GM12878 (cell line): ENCODE measurements at regions not wholly inside any gene's neighbourhood (a gene's known extent, or its start where the extent isn't known, plus 50 kb on each side); places are given as distances from the start of the nearest gene placed in this dataset.

ENCODE experiments used
- ATAC-seq: fragments of 200-7000 bp; cut with Tn5 transposase; 3 replicates; pipeline ENCODE4 v1.9.1; 2020; ENCODE audit warnings: mild to moderate bottlenecking, moderate library complexity
- BruUV-seq: library from RNA; stranded (reverse); fragments of 400-500 nt; replicated peaks from 2 replicates; lab custom pipeline; 2021; lab: Mats Ljungman, UMichigan
- CTCF ChIA-PET: fragments of 300-600 bp; sonication (Branson Sonifier 250); formaldehyde crosslinking; extraction: SDS; loops from one replicate; lab custom pipeline; 2021; ENCODE audit warnings: inconsistent platforms; lab: Yijun Ruan, JAX
- POLR2A ChIA-PET: fragments of 350-600 bp; formaldehyde crosslinking; extraction: SDS; loops from one replicate; lab custom pipeline; 2021; ENCODE audit warnings: inconsistent platforms; lab: Charles Lee
- RAD21 ChIA-PET: fragments of 300-600 bp; sonication (Branson Sonifier 250); formaldehyde crosslinking; loops from one replicate; lab custom pipeline; 2023; ENCODE audit warnings: antibody characterized with exemption; ENCODE audit not compliant: unreplicated experiment; lab: Charles Lee
- SMC1A ChIA-PET: fragments of 300-600 bp; sonication (Branson Sonifier 250); formaldehyde crosslinking; loops from one replicate; lab custom pipeline; 2023; ENCODE audit not compliant: unreplicated experiment, uncharacterized antibody; lab: Charles Lee
- DNase-seq: peaks from one replicate; pipeline ENCODE4 v3.0.0-alpha.2; 2011; ENCODE audit warnings: low read depth, low spot score
- FAIRE-seq: peaks from 3 replicates; lab custom pipeline; 2011; peaks lifted over from hg19 to GRCh38; lab: Jason Lieb, UNC
- H2AFZ ChIP-seq: 2 replicates; pipeline ENCODE4 v1.6.0; 2011; ENCODE audit warnings: low read depth, low read length, control low read depth; ENCODE audit not compliant: control insufficient read depth
- H3K27ac ChIP-seq: 2 replicates; pipeline ENCODE4 v1.5.1; 2011; ENCODE audit warnings: control low read depth; ENCODE audit not compliant: control insufficient read depth, insufficient read depth
- H3K27me3 ChIP-seq, 2 experiments: replicated peaks in 1 of 2; 2 replicates each; pipeline versions ENCODE4 v1.6.0 to v1.6.1; 2011; ENCODE audit warnings: low read length in 1 of 2; ENCODE audit not compliant: control insufficient read depth in 2 of 2, insufficient read depth in 2 of 2
- H3K36me3 ChIP-seq, 2 experiments: 2 replicates each; pipeline ENCODE4 v1.5.1; 2011; ENCODE audit warnings: low read length in 1 of 2; ENCODE audit not compliant: control insufficient read depth in 2 of 2, insufficient read depth in 2 of 2
- H3K4me1 ChIP-seq: 2 replicates; pipeline ENCODE4 v1.6.1; 2011; ENCODE audit warnings: mild to moderate bottlenecking, low read length, moderate library complexity, mixed read lengths; ENCODE audit not compliant: control insufficient read depth, insufficient read depth
- H3K4me2 ChIP-seq: 2 replicates; pipeline ENCODE4 v1.6.0; 2011; ENCODE audit warnings: control low read depth; ENCODE audit not compliant: control insufficient read depth, insufficient read depth
- H3K4me3 ChIP-seq: fragments of 200-600 bp; sonication (generic); 2 replicates; pipeline ENCODE4 v1.5.1; 2016
- H3K79me2 ChIP-seq: 2 replicates; pipeline ENCODE4 v1.6.0; 2011; ENCODE audit warnings: low read length; ENCODE audit not compliant: control insufficient read depth, insufficient read depth
- H3K9ac ChIP-seq: 2 replicates; pipeline ENCODE4 v1.8.0; 2011; ENCODE audit warnings: low read length, control low read depth, mixed read lengths; ENCODE audit not compliant: control insufficient read depth, insufficient read depth
- H3K9me3 ChIP-seq: replicated peaks from 3 replicates; pipeline ENCODE4 v1.5.1; 2011; ENCODE audit warnings: mild to moderate bottlenecking, low read length; ENCODE audit not compliant: control insufficient read depth, insufficient read depth
- H4K20me1 ChIP-seq: 2 replicates; pipeline ENCODE4 v1.6.0; 2011; ENCODE audit not compliant: control insufficient read depth, insufficient read depth
- CEBPB ChIP-seq, 2 experiments: fragments of 150-350 bp in 1 of 2; IDR thresholded peaks; 2 replicates each; pipeline ENCODE4 v1.6.1; 2012 to 2014; ENCODE audit warnings: low read depth in 2 of 2, low read length in 2 of 2, borderline replicate concordance in 1 of 2, inconsistent platforms in 1 of 2
- CREM ChIP-seq: IDR thresholded peaks from 2 replicates; pipeline ENCODE4 v1.6.1; 2014; ENCODE audit warnings: antibody characterized with exemption, low read depth
- HDAC2 ChIP-seq: fragments of 200-600 bp; sonication (generic); IDR thresholded peaks from 2 replicates; pipeline ENCODE4 v1.6.1; 2017
- HDGF ChIP-seq: fragments of 450-650 bp; IDR thresholded peaks from 2 replicates; pipeline ENCODE4 v1.6.1; 2016; ENCODE audit warnings: antibody characterized with exemption
- IRF5 ChIP-seq: fragments of 450-650 bp; IDR thresholded peaks from 2 replicates; pipeline ENCODE4 v1.6.1; 2017; ENCODE audit warnings: borderline replicate concordance
- MXI1 ChIP-seq: fragments of 150-350 bp; IDR thresholded peaks from 2 replicates; pipeline ENCODE4 v1.6.1; 2011; ENCODE audit warnings: low read depth, mild to moderate bottlenecking, inconsistent platforms, low read length, improper control_type of control experiment
- NFYB ChIP-seq: IDR thresholded peaks from 2 replicates; pipeline ENCODE4 v1.6.1; 2011; ENCODE audit warnings: low read depth, mild to moderate bottlenecking, low read length, improper control_type of control experiment, moderate library complexity; ENCODE audit not compliant: insufficient read depth
- POU2F2 ChIP-seq: IDR thresholded peaks from 3 replicates; pipeline ENCODE4 v1.6.1; 2011; ENCODE audit warnings: low read depth, mild to moderate bottlenecking, low read length, borderline replicate concordance
- SREBF2 ChIP-seq: IDR thresholded peaks from 2 replicates; pipeline ENCODE4 v1.6.1; 2012; ENCODE audit warnings: mild to moderate bottlenecking, low read length
- USF1 ChIP-seq: IDR thresholded peaks from 2 replicates; pipeline ENCODE4 v1.6.1; 2011; ENCODE audit warnings: borderline replicate concordance, low read depth, mild to moderate bottlenecking, moderate library complexity, mixed read lengths, low read length; ENCODE audit not compliant: insufficient read depth; ENCODE audit errors: extremely low read length
- YBX1 ChIP-seq: fragments of 450-650 bp; IDR thresholded peaks from 2 replicates; pipeline ENCODE4 v1.6.1; 2016; ENCODE audit warnings: antibody characterized with exemption
- ZNF384 ChIP-seq: IDR thresholded peaks from 2 replicates; pipeline ENCODE4 v1.6.1; 2012; ENCODE audit warnings: low read depth, mild to moderate bottlenecking, low read length, improper control_type of control experiment, borderline replicate concordance
- WGBS: methylation state at CpG from one replicate; pipeline ENCODE4 v1.1.6; 2016; ENCODE audit warnings: low lambda C conversion rate; ENCODE audit not compliant: insufficient replicate concordance, insufficient coverage; ENCODE audit errors: missing lambda C conversion rate; 5-methylcytosine and 5-hydroxymethylcytosine counted together
- in situ Hi-C: fragments of 300-500 bp; cut with MboI; formaldehyde crosslinking; loops from 9 replicates; pipeline ENCODE4 v1.14.3; 2018; ENCODE audit warnings: mixed read lengths
- intact Hi-C: fragments of 100-400 bp; cut with micrococcal nuclease; formaldehyde crosslinking; loops from one replicate; pipeline ENCODE4 v1.14.2; 2022; ENCODE audit not compliant: unreplicated experiment
- TF ChIP-seq, protein P1 (sequence below): IDR thresholded peaks from 2 replicates; pipeline ENCODE4 v1.6.1; 2012; ENCODE audit warnings: low read depth, low read length, improper control_type of control experiment

GRCh38 chr12:65611396-65611795 is 212.9 kb upstream of the HMGA2 start:
- H3K27ac ChIP-seq: no peak overlapping the region
- H2AFZ ChIP-seq: no peak overlapping the region
- H3K4me3 ChIP-seq: no peak overlapping the region
- H3K27me3 ChIP-seq: no peaks in the 10 kb centered on the region; a peak in 1 of 4 replicates
- DNase-seq (no peak), ATAC-seq (no peak), FAIRE-seq (no peak)
- H3K9ac ChIP-seq: no peak overlapping the region
- H3K4me2 ChIP-seq: no peak overlapping the region
- intact Hi-C loops (no loop called here), in situ Hi-C loops (no loop called here)
- no peaks in the 10 kb centered on the region for H3K36me3 ChIP-seq
- ChIA-PET POLR2A (no interaction called here), RAD21 (interaction anchor here (1.5 kb wide), 1 partner anchor 9 kb away, joined by 3 read pairs; no protein-coding TSS in a partner anchor), CTCF (no interaction called here), SMC1A (no interaction called here)
- no peaks in the 10 kb centered on the region for H3K4me1 ChIP-seq
- WGBS: 2% methylated on average over 3 of the region's 3 CpGs
- no peaks in the 10 kb centered on the region for H3K9me3 ChIP-seq
- H3K79me2 ChIP-seq: no peaks in the 10 kb centered on the region
- no peaks in the 10 kb centered on the region for H4K20me1 ChIP-seq
- no TSS peak for BruUV-seq
- TF ChIP-seq HDAC2: no peak
- no peak for TF ChIP-seq CEBPB (IDR thresholded peaks at IDR 0.05; ENCODE audit: borderline replicate concordance in 1 of 2, low read depth in 2 of 2, low read length in 2 of 2)
- TF ChIP-seq POU2F2: no peak
- no peak for TF ChIP-seq YBX1
- no peak for TF ChIP-seq SREBF2
- TF ChIP-seq NFYB: no peak
- TF ChIP-seq CREM: no peak
- TF ChIP-seq ZNF384: no peak
- no peak for TF ChIP-seq USF1
- TF ChIP-seq MXI1: no peak
- TF ChIP-seq IRF5: no peak
- TF ChIP-seq, protein P1, sequence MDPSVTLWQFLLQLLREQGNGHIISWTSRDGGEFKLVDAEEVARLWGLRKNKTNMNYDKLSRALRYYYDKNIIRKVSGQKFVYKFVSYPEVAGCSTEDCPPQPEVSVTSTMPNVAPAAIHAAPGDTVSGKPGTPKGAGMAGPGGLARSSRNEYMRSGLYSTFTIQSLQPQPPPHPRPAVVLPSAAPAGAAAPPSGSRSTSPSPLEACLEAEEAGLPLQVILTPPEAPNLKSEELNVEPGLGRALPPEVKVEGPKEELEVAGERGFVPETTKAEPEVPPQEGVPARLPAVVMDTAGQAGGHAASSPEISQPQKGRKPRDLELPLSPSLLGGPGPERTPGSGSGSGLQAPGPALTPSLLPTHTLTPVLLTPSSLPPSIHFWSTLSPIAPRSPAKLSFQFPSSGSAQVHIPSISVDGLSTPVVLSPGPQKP: no peak
- TF ChIP-seq HDGF: no peak
